CD14-positive monocyte (primary cell): ENCODE measurements at regions not wholly inside any gene's neighbourhood (a gene's known extent, or its start where the extent isn't known, plus 50 kb on each side); places are given as distances from the start of the nearest gene placed in this dataset.

Experiments
- DNase-seq, 3 donors: peaks; one replicate each; pipeline ENCODE4 v3.0.0-alpha.2; 2011 to 2022
- H2AFZ ChIP-seq: 2 replicates; pipeline ENCODE4 v1.6.0; 2012; ENCODE audit warnings: mild to moderate bottlenecking, low read depth, low read length, inconsistent platforms; ENCODE audit not compliant: insufficient read depth, poor library complexity, severe bottlenecking
- H3K27ac ChIP-seq, 2 donors: 1 replicate in 1 of 2; 2 replicates in 1 of 2; pipeline ENCODE4 v1.5.1; 2012 to 2013; ENCODE audit warnings: low read length in 2 of 2, control low read depth in 1 of 2, inconsistent platforms in 1 of 2, low read depth in 1 of 2, mild to moderate bottlenecking in 1 of 2
- H3K27me3 ChIP-seq, 2 donors: one replicate each; pipeline versions ENCODE4 v1.6.0 to v1.6.1; 2011 to 2013; ENCODE audit warnings: low read length in 2 of 2; ENCODE audit not compliant: control insufficient read depth in 2 of 2, insufficient read depth in 2 of 2
- H3K36me3 ChIP-seq, 2 donors: replicated peaks in 1 of 2; 1 replicate in 1 of 2; 2 replicates in 1 of 2; pipeline versions ENCODE4 v1.5.1 to v1.6.1; 2012 to 2013; ENCODE audit warnings: low read length in 2 of 2, control low read depth in 1 of 2, inconsistent platforms in 1 of 2, mild to moderate bottlenecking in 1 of 2; ENCODE audit not compliant: insufficient read depth in 2 of 2, control insufficient read depth in 1 of 2
- H3K4me1 ChIP-seq, 2 donors: 1 replicate in 1 of 2; 2 replicates in 1 of 2; pipeline versions ENCODE4 v1.5.1 to v1.6.1; 2012 to 2013; ENCODE audit warnings: low read length in 2 of 2, control low read depth in 1 of 2, inconsistent platforms in 1 of 2, mild to moderate bottlenecking in 1 of 2, moderate library complexity in 1 of 2; ENCODE audit not compliant: insufficient read depth in 2 of 2, control insufficient read depth in 1 of 2
- H3K4me2 ChIP-seq: replicated peaks from 2 replicates; pipeline ENCODE3; 2012; ENCODE audit warnings: low read length, moderate library complexity, mild to moderate bottlenecking; ENCODE audit not compliant: poor library complexity, severe bottlenecking; ENCODE audit errors: extremely low read depth
- H3K4me3 ChIP-seq, 3 experiments: fragments of 200-600 bp in 1 of 3; sonication (generic) in 1 of 3; replicated peaks in 1 of 3; 1 replicate in 2 of 3; 2 replicates in 1 of 3; pipeline ENCODE4 v1.5.1; 2011 to 2013; ENCODE audit warnings: low read length in 3 of 3, mild to moderate bottlenecking in 3 of 3, control low read depth in 2 of 3, low read depth in 2 of 3, inconsistent platforms in 1 of 3, moderate library complexity in 1 of 3
- H3K79me2 ChIP-seq: 2 replicates; pipeline ENCODE4 v1.6.0; 2012; ENCODE audit warnings: mild to moderate bottlenecking, control low read depth, inconsistent platforms, low read length, moderate library complexity; ENCODE audit not compliant: insufficient read depth
- H3K9ac ChIP-seq: 2 replicates; pipeline ENCODE4 v1.6.0; 2017; ENCODE audit warnings: low read length, mild to moderate bottlenecking; ENCODE audit not compliant: insufficient read depth, poor library complexity, severe bottlenecking
- H3K9me3 ChIP-seq, 2 donors: replicated peaks in 1 of 2; 1 replicate in 1 of 2; 2 replicates in 1 of 2; pipeline versions ENCODE4 v1.5.1 to v1.6.1; 2012 to 2013; ENCODE audit warnings: low read length in 2 of 2, control low read depth in 1 of 2; ENCODE audit not compliant: control insufficient read depth in 1 of 2, insufficient read depth in 1 of 2
- H4K20me1 ChIP-seq: 2 replicates; pipeline ENCODE4 v1.6.0; 2012; ENCODE audit warnings: mild to moderate bottlenecking, low read length, control low read depth, moderate library complexity; ENCODE audit not compliant: insufficient read depth
- H3K27ac Mint-ChIP-seq, 7 donors: one replicate each; pipeline ENCODE4 v1.8.0; 2020; ENCODE audit warnings: mild to moderate bottlenecking in 7 of 7, mixed read lengths in 7 of 7, moderate library complexity in 6 of 7, inconsistent platforms in 2 of 7
- H3K27me3 Mint-ChIP-seq, 3 donors: one replicate each; pipeline ENCODE4 v1.8.0; 2021 to 2022; ENCODE audit warnings: low read depth in 3 of 3, mild to moderate bottlenecking in 3 of 3, mixed read lengths in 3 of 3, moderate library complexity in 3 of 3, inconsistent platforms in 1 of 3
- H3K36me3 Mint-ChIP-seq, 2 donors: one replicate each; pipeline ENCODE4 v1.8.0; 2020; ENCODE audit warnings: mixed read lengths in 2 of 2, inconsistent platforms in 1 of 2, mild to moderate bottlenecking in 1 of 2
- H3K4me1 Mint-ChIP-seq: one replicate; pipeline ENCODE4 v1.8.0; 2020; ENCODE audit warnings: mild to moderate bottlenecking, mixed read lengths
- H3K4me3 Mint-ChIP-seq, 2 donors: one replicate each; pipeline ENCODE4 v1.8.0; 2020; ENCODE audit warnings: mild to moderate bottlenecking in 2 of 2, mixed read lengths in 2 of 2, moderate library complexity in 1 of 2
- H3K9me3 Mint-ChIP-seq, 7 donors: one replicate each; pipeline ENCODE4 v1.8.0; 2020 to 2022; ENCODE audit warnings: mixed read lengths in 7 of 7, mild to moderate bottlenecking in 6 of 7, moderate library complexity in 6 of 7, inconsistent platforms in 2 of 7
- CTCF ChIP-seq: fragments of 200-600 bp; IDR thresholded peaks from one replicate; pipeline ENCODE4 v1.8.0; 2022; ENCODE audit warnings: antibody characterized with exemption, mild to moderate bottlenecking
- WGBS: methylation state at CpG from one replicate; pipeline ENCODE4 v1.1.5; 2013; ENCODE audit warnings: missing lambda C conversion rate; ENCODE audit not compliant: insufficient coverage; 5-methylcytosine and 5-hydroxymethylcytosine counted together
- intact Hi-C, 2 donors: fragments of 100-400 bp; cut with micrococcal nuclease; formaldehyde crosslinking; loops; one replicate each; pipeline versions ENCODE4 v1.15.0 to v1.15.1; 2023

- Histone ChIP-seq H3K4me2 (no peak overlapping the region), H4K20me1 (no peaks in the 10 kb centered on the region), H3K27ac (no peak overlapping the region), H3K4me3 (no peak overlapping the region), H3K36me3 (no peaks in the 10 kb centered on the region), H2AFZ (no peak overlapping the region), H3K9ac (no peak overlapping the region), H3K9me3 (peaks cover 4 to 6% of the 10 kb centered on the region in 2 donors), H3K79me2 (no peaks in the 10 kb centered on the region), H3K4me1 (no peaks in the 10 kb centered on the region), H3K27me3 (no peaks in the 10 kb centered on the region)
- TF ChIP-seq CTCF = no peak
- no peak for DNase-seq
- peaks cover 0 to 7% (median 0%) of the 10 kb centered on the region in 3 donors for H3K27me3 Mint-ChIP-seq
- intact Hi-C loops = no loop called here
- 100% methylated on average over 1 of the region's 4 CpGs for WGBS
- H3K9me3 Mint-ChIP-seq = peaks cover 2 to 13% (median 7%) of the 10 kb centered on the region in 7 donors
- H3K36me3 Mint-ChIP-seq = no peaks in the 10 kb centered on the region
- no peaks in the 10 kb centered on the region for H3K4me1 Mint-ChIP-seq
- H3K27ac Mint-ChIP-seq = no peak overlapping the region
- no peak overlapping the region for H3K4me3 Mint-ChIP-seq
These were observed 284.2 kb downstream of the DOK5 start for GRCh38 chr20:54759589-54759988.

GRCh38 chr20:54746796-54747195 is 271.4 kb downstream of the DOK5 start:
- H3K36me3 ChIP-seq = no peaks in the 10 kb centered on the region
- no peaks in the 10 kb centered on the region for H3K4me1 ChIP-seq
- Mint-ChIP-seq H3K4me1 (no peaks in the 10 kb centered on the region), H3K36me3 (no peaks in the 10 kb centered on the region), H3K27ac (no peak overlapping the region), H3K9me3 (peaks cover 2 to 11% (median 5%) of the 10 kb centered on the region in 7 donors), H3K27me3 (peaks cover 0 to 2% (median 0%) of the 10 kb centered on the region in 3 donors), H3K4me3 (no peak overlapping the region)
- H3K9me3 ChIP-seq = peaks cover 0 to 6% of the 10 kb centered on the region in 2 donors
- no peak overlapping the region for H3K9ac ChIP-seq
- DNase-seq = no peak
- no peaks in the 10 kb centered on the region for H3K27me3 ChIP-seq
- no peak overlapping the region for H3K27ac ChIP-seq
- no peak overlapping the region for H3K4me2 ChIP-seq
- no peak overlapping the region for H2AFZ ChIP-seq
- intact Hi-C loops = no loop called here
- WGBS = 92% methylated on average over 2 of the region's 2 CpGs
- no peak for TF ChIP-seq CTCF
- H3K4me3 ChIP-seq = no peak overlapping the region
- H3K79me2 ChIP-seq = no peaks in the 10 kb centered on the region
- no peaks in the 10 kb centered on the region for H4K20me1 ChIP-seq
